ENCODE measurements at regions not wholly inside any gene's neighbourhood (a gene's known extent, or its start where the extent isn't known, plus 50 kb on each side); places are given as distances from the start of the nearest gene placed in this dataset.

DNA sequence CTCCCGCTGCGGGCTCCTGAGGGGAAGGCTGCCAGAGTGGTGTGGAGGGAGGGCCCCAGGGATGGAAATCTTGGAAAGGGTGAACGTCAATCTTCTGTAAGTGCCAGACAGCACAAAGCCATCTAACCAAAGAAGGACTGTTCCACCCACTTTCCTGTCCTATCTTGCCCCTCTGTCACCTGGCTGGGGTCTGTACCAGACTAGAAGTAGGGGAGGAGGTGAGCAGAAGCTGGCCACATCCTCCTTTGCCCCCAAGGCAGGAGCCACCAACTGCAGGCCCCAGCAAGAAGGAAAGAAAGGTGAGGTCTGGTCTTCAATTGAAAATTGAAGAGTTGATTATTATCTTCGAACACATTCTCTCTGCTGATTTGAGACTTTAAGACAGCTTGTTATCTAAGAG lies 214.4 kb upstream of the LEF1 start:
- no peak for TF ChIP-seq ZNF354B (CRISPR knock-in tag; IDR thresholded peaks at IDR 0.05)
- no peak for TF ChIP-seq GATAD2A (CRISPR knock-in tag; IDR thresholded peaks at IDR 0.05)
- TF ChIP-seq ZNF431 (CRISPR knock-in tag; IDR thresholded peaks at IDR 0.05; ENCODE audit: borderline replicate concordance, low read depth) = no peak
- TF ChIP-seq, protein P1, sequence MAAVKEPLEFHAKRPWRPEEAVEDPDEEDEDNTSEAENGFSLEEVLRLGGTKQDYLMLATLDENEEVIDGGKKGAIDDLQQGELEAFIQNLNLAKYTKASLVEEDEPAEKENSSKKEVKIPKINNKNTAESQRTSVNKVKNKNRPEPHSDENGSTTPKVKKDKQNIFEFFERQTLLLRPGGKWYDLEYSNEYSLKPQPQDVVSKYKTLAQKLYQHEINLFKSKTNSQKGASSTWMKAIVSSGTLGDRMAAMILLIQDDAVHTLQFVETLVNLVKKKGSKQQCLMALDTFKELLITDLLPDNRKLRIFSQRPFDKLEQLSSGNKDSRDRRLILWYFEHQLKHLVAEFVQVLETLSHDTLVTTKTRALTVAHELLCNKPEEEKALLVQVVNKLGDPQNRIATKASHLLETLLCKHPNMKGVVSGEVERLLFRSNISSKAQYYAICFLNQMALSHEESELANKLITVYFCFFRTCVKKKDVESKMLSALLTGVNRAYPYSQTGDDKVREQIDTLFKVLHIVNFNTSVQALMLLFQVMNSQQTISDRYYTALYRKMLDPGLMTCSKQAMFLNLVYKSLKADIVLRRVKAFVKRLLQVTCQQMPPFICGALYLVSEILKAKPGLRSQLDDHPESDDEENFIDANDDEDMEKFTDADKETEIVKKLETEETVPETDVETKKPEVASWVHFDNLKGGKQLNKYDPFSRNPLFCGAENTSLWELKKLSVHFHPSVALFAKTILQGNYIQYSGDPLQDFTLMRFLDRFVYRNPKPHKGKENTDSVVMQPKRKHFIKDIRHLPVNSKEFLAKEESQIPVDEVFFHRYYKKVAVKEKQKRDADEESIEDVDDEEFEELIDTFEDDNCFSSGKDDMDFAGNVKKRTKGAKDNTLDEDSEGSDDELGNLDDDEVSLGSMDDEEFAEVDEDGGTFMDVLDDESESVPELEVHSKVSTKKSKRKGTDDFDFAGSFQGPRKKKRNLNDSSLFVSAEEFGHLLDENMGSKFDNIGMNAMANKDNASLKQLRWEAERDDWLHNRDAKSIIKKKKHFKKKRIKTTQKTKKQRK (IDR thresholded peaks at IDR 0.05; ENCODE audit: low read length) = no peak
- no peak for TF ChIP-seq CTCF (CRISPR knock-in tag; IDR thresholded peaks at IDR 0.05)
